ENCODE measurements at regions not wholly inside any gene's neighbourhood (a gene's known extent, or its start where the extent isn't known, plus 50 kb on each side); places are given as distances from the start of the nearest gene placed in this dataset.

DNA sequence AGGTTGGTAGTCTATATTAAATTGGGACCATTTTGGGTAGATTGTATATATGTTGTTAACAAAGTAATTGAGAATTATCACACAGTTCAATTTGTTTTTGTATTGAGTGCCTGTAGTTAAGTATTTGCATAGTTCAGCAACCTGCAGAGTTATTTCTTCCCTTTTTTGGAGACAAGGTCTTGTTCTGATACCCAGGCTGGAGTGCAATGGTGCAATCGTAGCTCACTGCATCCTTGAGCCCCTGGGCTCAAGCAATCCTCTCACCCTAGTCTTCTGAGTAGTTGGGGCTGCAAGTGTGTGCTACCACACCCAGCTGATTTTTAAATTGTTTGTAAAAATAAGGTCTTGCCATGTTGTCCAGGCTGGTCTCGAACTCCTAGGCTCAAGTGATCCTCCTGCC, 250.5 kb downstream of the UTRN start:
- DNase-seq (ENCODE audit: low spot score) = no peak
- no peak overlapping the region for H3K27ac ChIP-seq (ENCODE audit: low read depth in 1 of 2, low read length in 2 of 2)
- TF ChIP-seq, protein P1, sequence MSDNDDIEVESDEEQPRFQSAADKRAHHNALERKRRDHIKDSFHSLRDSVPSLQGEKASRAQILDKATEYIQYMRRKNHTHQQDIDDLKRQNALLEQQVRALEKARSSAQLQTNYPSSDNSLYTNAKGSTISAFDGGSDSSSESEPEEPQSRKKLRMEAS (IDR thresholded peaks at IDR 0.05) = no peak
- no peak for TF ChIP-seq JUND (IDR thresholded peaks at IDR 0.05)
- no peak for TF ChIP-seq SP1 (IDR thresholded peaks at IDR 0.05)
- no peak for TF ChIP-seq FOXA1 (IDR thresholded peaks at IDR 0.05)
- TF ChIP-seq YY1 (IDR thresholded peaks at IDR 0.05) = no peak
- TF ChIP-seq, protein P2, sequence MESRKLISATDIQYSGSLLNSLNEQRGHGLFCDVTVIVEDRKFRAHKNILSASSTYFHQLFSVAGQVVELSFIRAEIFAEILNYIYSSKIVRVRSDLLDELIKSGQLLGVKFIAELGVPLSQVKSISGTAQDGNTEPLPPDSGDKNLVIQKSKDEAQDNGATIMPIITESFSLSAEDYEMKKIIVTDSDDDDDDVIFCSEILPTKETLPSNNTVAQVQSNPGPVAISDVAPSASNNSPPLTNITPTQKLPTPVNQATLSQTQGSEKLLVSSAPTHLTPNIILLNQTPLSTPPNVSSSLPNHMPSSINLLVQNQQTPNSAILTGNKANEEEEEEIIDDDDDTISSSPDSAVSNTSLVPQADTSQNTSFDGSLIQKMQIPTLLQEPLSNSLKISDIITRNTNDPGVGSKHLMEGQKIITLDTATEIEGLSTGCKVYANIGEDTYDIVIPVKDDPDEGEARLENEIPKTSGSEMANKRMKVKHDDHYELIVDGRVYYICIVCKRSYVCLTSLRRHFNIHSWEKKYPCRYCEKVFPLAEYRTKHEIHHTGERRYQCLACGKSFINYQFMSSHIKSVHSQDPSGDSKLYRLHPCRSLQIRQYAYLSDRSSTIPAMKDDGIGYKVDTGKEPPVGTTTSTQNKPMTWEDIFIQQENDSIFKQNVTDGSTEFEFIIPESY (IDR thresholded peaks at IDR 0.05) = no peak
- TF ChIP-seq HNF4A (conservative IDR thresholded peaks at IDR 0.05) = no peak
- TF ChIP-seq RAD21 (IDR thresholded peaks at IDR 0.05) = no peak
- TF ChIP-seq ATF3 (IDR thresholded peaks at IDR 0.05) = no peak
- no peak for TF ChIP-seq HNF4G (IDR thresholded peaks at IDR 0.05)
- no peak for TF ChIP-seq GABPA (IDR thresholded peaks at IDR 0.05 in 1 of 2, conservative IDR thresholded peaks at IDR 0.05 in 1 of 2)
- TF ChIP-seq RXRA (IDR thresholded peaks at IDR 0.05) = no peak
- TF ChIP-seq EGR1 (IDR thresholded peaks at IDR 0.05; ENCODE audit: low read depth in 2 of 2) = no peak
- no peak for TF ChIP-seq NR2F2 (IDR thresholded peaks at IDR 0.05)
- no peak for TF ChIP-seq CTCF (IDR thresholded peaks at IDR 0.05; ENCODE audit: low read depth, low read length, missing input control)
- H3K9ac ChIP-seq (ENCODE audit: low read depth in 1 of 2, low read length in 2 of 2) = no peak overlapping the region
- H3K9me3 ChIP-seq (ENCODE audit: control insufficient read depth in 4 of 4, low read length in 3 of 4) = no peaks in the 10 kb centered on the region
- H3K36me3 ChIP-seq (ENCODE audit: control insufficient read depth in 4 of 4, insufficient read depth in 3 of 4, low read depth in 1 of 4, low read length in 3 of 4) = peaks cover 8 to 20% (median 16%) of the 10 kb centered on the region in 4 donors
- no peak overlapping the region for H3K4me3 ChIP-seq (ENCODE audit: low read depth in 1 of 3, low read length in 3 of 3)
- H3K27me3 ChIP-seq (ENCODE audit: control insufficient read depth in 4 of 4, insufficient read depth in 4 of 4, low read length in 3 of 4) = no peaks in the 10 kb centered on the region
- 96% methylated on average over 2 of the region's 2 CpGs for WGBS
- H3K4me1 ChIP-seq (ENCODE audit: control insufficient read depth in 4 of 4, insufficient read depth in 4 of 4, low read length in 3 of 4) = no peaks in the 10 kb centered on the region

DNA sequence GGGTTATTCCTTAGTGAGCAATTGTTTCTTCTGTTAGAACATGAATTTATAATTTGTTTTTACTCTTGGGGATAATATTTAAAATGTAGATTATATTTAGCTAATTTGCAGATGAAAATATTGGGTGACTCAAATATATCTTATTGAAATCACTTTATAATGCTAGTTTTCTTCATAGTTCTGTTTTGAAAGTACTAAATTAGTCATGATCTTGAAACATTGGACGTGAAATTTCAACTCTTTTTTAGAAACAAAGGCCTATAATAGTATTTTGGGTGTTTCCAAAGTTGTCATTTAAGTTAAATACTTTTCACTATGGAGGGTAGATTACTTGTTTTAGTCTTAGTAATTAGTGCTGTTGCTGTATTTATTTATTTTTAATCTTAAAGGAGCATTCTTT, 250.9 kb downstream of the UTRN start:
- Histone ChIP-seq H3K36me3 (ENCODE audit: control insufficient read depth in 4 of 4, insufficient read depth in 3 of 4, low read depth in 1 of 4, low read length in 3 of 4) (peaks cover 8 to 17% (median 14%) of the 10 kb centered on the region in 4 donors), H3K27ac (ENCODE audit: low read depth in 1 of 2, low read length in 2 of 2) (no peak overlapping the region), H3K4me1 (ENCODE audit: control insufficient read depth in 4 of 4, insufficient read depth in 4 of 4, low read length in 3 of 4) (no peaks in the 10 kb centered on the region), H3K4me3 (ENCODE audit: low read depth in 1 of 3, low read length in 3 of 3) (no peak overlapping the region), H3K9ac (ENCODE audit: low read depth in 1 of 2, low read length in 2 of 2) (no peak overlapping the region), H3K9me3 (ENCODE audit: control insufficient read depth in 4 of 4, low read length in 3 of 4) (no peaks in the 10 kb centered on the region), H3K27me3 (ENCODE audit: control insufficient read depth in 4 of 4, insufficient read depth in 4 of 4, low read length in 3 of 4) (no peaks in the 10 kb centered on the region)
- 86% methylated on average over 1 of the region's 1 CpG for WGBS
- TF ChIP-seq GABPA (IDR thresholded peaks at IDR 0.05 in 1 of 2, conservative IDR thresholded peaks at IDR 0.05 in 1 of 2) = no peak
- TF ChIP-seq, protein P2 (IDR thresholded peaks at IDR 0.05) = no peak
- no peak for TF ChIP-seq NR2F2 (IDR thresholded peaks at IDR 0.05)
- no peak for TF ChIP-seq YY1 (IDR thresholded peaks at IDR 0.05)
- TF ChIP-seq FOXA1 (IDR thresholded peaks at IDR 0.05) = no peak
- no peak for TF ChIP-seq RXRA (IDR thresholded peaks at IDR 0.05)
- TF ChIP-seq FOXA2 (IDR thresholded peaks at IDR 0.05) = no peak
- TF ChIP-seq HNF4G (IDR thresholded peaks at IDR 0.05) = no peak
- TF ChIP-seq REST (IDR thresholded peaks at IDR 0.05) = no peak
- TF ChIP-seq HNF4A (conservative IDR thresholded peaks at IDR 0.05) = no peak
- TF ChIP-seq TAF1 (conservative IDR thresholded peaks at IDR 0.05) = no peak
- no peak for TF ChIP-seq ATF3 (IDR thresholded peaks at IDR 0.05)
- DNase-seq (ENCODE audit: low spot score) = no peak

All from liver (tissue), 8 donors.